HUES6 (cell line): ENCODE measurements at regions not wholly inside any gene's neighbourhood (a gene's known extent, or its start where the extent isn't known, plus 50 kb on each side); places are given as distances from the start of the nearest gene placed in this dataset.
"Not testable (repeated sequence)": the region's sequence is repeated elsewhere in the genome, so short reads cannot be mapped to it uniquely, and the experiment has no call there.

Source experiments
- H3K27ac ChIP-seq: 2 replicates; pipeline ENCODE4 v1.7.0; 2013; ENCODE audit warnings: low read depth, mild to moderate bottlenecking, low read length, inconsistent platforms
- H3K27me3 ChIP-seq: 2 replicates; pipeline ENCODE4 v1.6.1; 2013; ENCODE audit warnings: low read length; ENCODE audit not compliant: control insufficient read depth, insufficient read depth
- H3K36me3 ChIP-seq: 2 replicates; pipeline ENCODE4 v1.6.1; 2013; ENCODE audit warnings: low read length; ENCODE audit not compliant: control insufficient read depth, insufficient read depth
- H3K4me1 ChIP-seq: 2 replicates; pipeline ENCODE4 v1.6.1; 2013; ENCODE audit warnings: low read length; ENCODE audit not compliant: control insufficient read depth, insufficient read depth
- H3K4me3 ChIP-seq: 2 replicates; pipeline ENCODE4 v1.5.1; 2013; ENCODE audit warnings: low read depth, low read length
- H3K9ac ChIP-seq: one replicate; pipeline ENCODE4 v1.6.1; 2013; ENCODE audit warnings: mild to moderate bottlenecking, low read length
- H3K9me3 ChIP-seq: 2 replicates; pipeline ENCODE4 v1.6.1; 2013; ENCODE audit warnings: low read depth, low read length; ENCODE audit not compliant: control insufficient read depth, insufficient read depth

DNA sequence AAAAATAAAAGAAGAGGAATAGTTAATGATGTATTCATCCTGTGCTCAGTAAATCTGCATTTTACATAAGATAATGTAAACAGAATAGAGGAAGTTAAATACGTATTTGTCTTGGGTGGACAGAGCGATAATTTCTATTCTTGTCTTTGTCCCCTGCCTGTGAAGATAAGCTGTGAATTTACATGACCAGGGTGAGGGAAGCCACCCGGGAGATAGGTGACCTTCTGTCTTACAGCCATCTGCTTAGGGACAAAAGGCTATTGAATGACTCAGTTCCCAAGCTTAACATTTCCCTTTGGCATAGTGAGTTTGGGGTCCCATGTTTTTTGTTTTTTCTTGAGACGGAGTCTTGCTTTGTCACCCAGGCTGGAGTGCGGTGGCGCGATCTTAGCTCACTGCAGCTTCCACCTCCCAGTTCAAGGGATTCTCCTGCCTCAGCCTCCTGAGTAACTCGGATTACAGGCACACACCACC, 88.7 kb upstream of the KCTD7 start:
- H3K36me3 ChIP-seq = peaks cover 26% of the 10 kb centered on the region
- no peaks in the 10 kb centered on the region for H3K27me3 ChIP-seq
- no peak overlapping the region for H3K9ac ChIP-seq
- H3K4me3 ChIP-seq = no peak overlapping the region
- no peaks in the 10 kb centered on the region for H3K9me3 ChIP-seq
- H3K4me1 ChIP-seq = peaks cover 11% of the 10 kb centered on the region; the same call in 1 of the 2 replicates
- H3K27ac ChIP-seq = no peak overlapping the region

- H3K4me3 ChIP-seq = no peak overlapping the region
- H3K27me3 ChIP-seq = no peaks in the 10 kb centered on the region
- peaks cover 11% of the 10 kb centered on the region; the same call in 1 of the 2 replicates for H3K4me1 ChIP-seq
- H3K9me3 ChIP-seq = no peaks in the 10 kb centered on the region
- H3K27ac ChIP-seq = no peak overlapping the region
- no peak overlapping the region for H3K9ac ChIP-seq
- H3K36me3 ChIP-seq = peaks cover 35% of the 10 kb centered on the region
Measured at GRCh38 chr7:66542049-66542448, 86.6 kb upstream of the KCTD7 start.

DNA sequence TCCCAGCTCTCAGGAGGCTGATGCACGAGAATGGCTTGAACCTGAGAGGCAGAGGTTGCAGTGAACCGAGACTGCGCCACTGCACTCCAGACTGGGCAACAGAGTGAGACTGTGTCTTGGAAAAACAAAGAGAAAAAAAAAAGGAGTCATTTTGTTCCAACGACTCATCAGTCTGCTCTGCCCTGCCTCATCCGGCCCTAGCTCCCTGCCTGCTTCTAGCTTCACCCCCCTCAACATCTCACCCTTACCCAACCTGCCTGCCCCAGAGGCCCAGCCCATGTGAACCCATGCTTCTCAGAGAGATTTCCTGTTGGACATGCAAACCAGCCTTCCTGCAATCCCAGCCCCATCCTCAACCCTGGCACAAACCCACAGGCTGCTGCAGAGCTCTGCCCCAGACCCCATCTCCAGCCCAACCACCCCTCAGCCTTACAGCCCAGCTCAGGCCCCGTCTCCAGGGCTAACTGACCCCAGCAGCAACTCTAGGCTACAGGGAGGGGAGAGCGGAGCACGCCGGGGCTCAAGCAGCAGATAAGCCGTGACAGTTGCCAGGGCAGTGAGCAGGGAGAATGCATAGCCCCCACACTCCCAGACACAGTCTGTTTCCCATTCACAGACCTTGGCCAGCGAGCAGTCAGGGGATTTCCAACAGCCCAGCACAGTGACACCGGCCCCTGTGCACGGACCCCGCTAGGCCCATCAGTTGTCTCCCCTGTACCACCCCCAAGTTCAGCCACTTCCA, 86.0 kb upstream of the KCTD7 start:
- H3K27ac ChIP-seq = no peak overlapping the region; the same call in 1 of the 2 replicates
- H3K9me3 ChIP-seq = no peaks in the 10 kb centered on the region
- no peaks in the 10 kb centered on the region for H3K27me3 ChIP-seq
- H3K9ac ChIP-seq = peak overlapping the region; percentile 29
- H3K4me3 ChIP-seq = no peak overlapping the region
- peaks cover 34% of the 10 kb centered on the region for H3K36me3 ChIP-seq
- peaks cover 11% of the 10 kb centered on the region; the same call in 1 of the 2 replicates for H3K4me1 ChIP-seq

GRCh38 chr7:66549466-66549865, 79.2 kb upstream of the KCTD7 start:
- Histone ChIP-seq H3K9ac (no peak overlapping the region), H3K4me3 (no peak overlapping the region), H3K36me3 (peaks cover 74% of the 10 kb centered on the region), H3K4me1 (no peaks in the 10 kb centered on the region), H3K27me3 (no peaks in the 10 kb centered on the region), H3K27ac (no peak overlapping the region), H3K9me3 (no peaks in the 10 kb centered on the region)

GRCh38 chr7:66553001-66553400, 75.7 kb upstream of the KCTD7 start:
- peaks cover 82% of the 10 kb centered on the region for H3K36me3 ChIP-seq
- H3K27me3 ChIP-seq = no peaks in the 10 kb centered on the region
- no peak overlapping the region for H3K4me3 ChIP-seq
- no peak overlapping the region for H3K9ac ChIP-seq
- no peaks in the 10 kb centered on the region; the same call in 1 of the 2 replicates for H3K4me1 ChIP-seq
- H3K9me3 ChIP-seq = no peaks in the 10 kb centered on the region
- H3K27ac ChIP-seq = no peak overlapping the region

DNA sequence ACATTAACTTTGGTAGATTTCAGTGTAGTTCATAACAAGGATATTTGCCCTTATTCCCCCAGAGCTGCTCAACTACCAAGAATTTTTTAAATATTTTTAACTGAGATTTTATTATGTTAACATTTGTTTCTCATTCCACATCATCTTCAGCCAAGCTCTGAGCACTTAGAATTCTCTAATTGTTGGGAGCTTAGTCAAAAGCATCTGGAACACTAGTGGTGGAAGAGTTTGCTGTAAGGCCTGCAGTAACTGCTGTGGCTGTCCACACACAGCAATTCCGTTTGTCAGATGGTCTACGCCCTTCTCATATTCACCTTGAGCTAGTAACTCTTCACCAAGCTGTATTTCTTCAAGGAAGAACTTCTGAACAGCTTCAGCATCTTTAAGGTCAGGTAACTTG, 75.0 kb upstream of the KCTD7 start:
- not testable (repeated sequence) for H3K4me1 ChIP-seq, H3K9me3 ChIP-seq, H3K9ac ChIP-seq, H3K27me3 ChIP-seq, H3K4me3 ChIP-seq, H3K27ac ChIP-seq
- peaks cover 82% of the 10 kb centered on the region for H3K36me3 ChIP-seq

- peaks cover 83% of the 10 kb centered on the region for H3K36me3 ChIP-seq
- H3K9ac ChIP-seq, H3K4me3 ChIP-seq, H3K27me3 ChIP-seq, H3K9me3 ChIP-seq, H3K4me1 ChIP-seq, H3K27ac ChIP-seq: not testable (repeated sequence)
Measured at GRCh38 chr7:66554291-66554690, 74.4 kb upstream of the KCTD7 start.

DNA sequence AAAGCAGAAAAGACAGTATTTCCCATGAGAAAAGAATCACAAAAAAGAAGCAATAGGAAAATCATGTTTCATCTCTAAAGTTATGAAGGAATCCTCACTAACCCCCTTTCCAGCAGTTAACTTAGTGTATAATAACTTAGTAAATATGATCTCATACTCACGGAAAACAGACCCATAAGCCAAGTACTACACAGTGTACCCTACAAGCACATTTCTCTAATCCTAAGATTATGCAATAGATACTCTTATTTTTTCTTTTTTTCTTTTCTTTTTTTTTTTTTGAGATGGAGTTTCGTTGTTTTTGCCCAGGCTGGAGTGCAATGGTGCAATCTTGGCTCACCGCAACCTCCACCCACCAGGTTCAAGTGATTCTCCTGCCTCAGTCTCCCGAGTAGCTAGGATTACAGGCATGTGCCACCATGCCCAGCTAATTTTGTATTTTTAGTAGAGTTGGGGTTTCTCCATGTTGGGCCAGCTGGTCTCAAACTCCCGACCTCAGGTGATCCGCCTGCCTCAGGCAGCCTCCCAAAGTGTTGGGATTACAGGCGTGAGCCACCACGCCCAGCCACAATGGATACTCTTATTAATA, 73.7 kb upstream of the KCTD7 start:
- H3K27me3 ChIP-seq, H3K27ac ChIP-seq, H3K9me3 ChIP-seq, H3K4me1 ChIP-seq, H3K9ac ChIP-seq, H3K4me3 ChIP-seq: not testable (repeated sequence)
- peaks cover 82% of the 10 kb centered on the region for H3K36me3 ChIP-seq

GRCh38 chr7:66556177-66556548, 72.5 kb upstream of the KCTD7 start:
- H3K36me3 ChIP-seq = peaks cover 77% of the 10 kb centered on the region

DNA sequence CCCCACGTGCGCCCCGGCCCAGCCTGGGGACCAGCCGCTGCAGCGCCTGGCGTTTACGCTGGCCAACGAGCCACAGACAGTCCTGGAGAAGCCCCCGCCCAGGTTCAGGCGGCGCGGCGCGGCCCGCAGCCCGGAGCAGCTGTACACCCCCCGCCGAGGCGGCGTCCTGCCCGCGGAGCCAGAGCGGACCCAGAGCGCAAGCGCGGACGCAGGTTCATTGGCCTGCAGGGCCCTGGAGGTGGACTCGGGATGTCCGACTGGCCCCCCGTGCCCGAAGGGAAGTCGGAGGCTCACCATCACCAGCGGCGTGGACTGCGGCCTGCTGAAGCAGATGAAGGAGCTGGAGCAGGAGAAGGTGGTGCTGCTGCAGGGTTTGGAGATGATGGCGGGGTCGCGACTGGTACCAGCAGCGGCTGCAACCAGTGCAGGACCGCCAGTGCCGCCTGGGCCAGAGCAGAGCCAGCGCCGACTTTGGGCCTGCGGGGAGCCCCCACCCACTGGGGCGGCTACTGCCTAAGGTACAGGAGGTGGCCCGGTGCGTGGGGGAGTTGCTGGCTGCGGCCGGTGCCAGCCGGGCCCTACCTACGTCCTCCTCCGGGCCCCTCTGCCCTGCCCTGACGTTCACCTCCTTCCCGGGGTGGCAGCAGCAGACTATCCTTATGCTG, 72.0 kb upstream of the KCTD7 start:
- Histone ChIP-seq H3K4me3 (no peak overlapping the region), H3K9ac (no peak overlapping the region), H3K9me3 (no peaks in the 10 kb centered on the region), H3K36me3 (peaks cover 75% of the 10 kb centered on the region), H3K4me1 (peaks cover 8% of the 10 kb centered on the region), H3K27ac (no peak overlapping the region), H3K27me3 (no peaks in the 10 kb centered on the region)

More at GRCh38 chr7:66556177-66556548, 72.5 kb upstream of the KCTD7 start:
- Histone ChIP-seq H3K27ac (no peak overlapping the region), H3K9me3 (no peaks in the 10 kb centered on the region), H3K27me3 (no peaks in the 10 kb centered on the region), H3K4me3 (no peak overlapping the region), H3K9ac (no peak overlapping the region), H3K4me1 (peaks cover 8% of the 10 kb centered on the region)
